Lower leg skin (tissue), 4 donors: ENCODE measurements at regions not wholly inside any gene's neighbourhood (a gene's known extent, or its start where the extent isn't known, plus 50 kb on each side); places are given as distances from the start of the nearest gene placed in this dataset.

Experiments used
- DNase-seq, 2 donors: peaks; one replicate each; pipeline ENCODE4 v3.0.0-alpha.2; 2019; ENCODE audit warnings: low spot score in 2 of 2
- H3K4me3 ChIP-seq: fragments of 200-600 bp; sonication (generic); 2 replicates; pipeline ENCODE4 v1.5.1; 2017; ENCODE audit warnings: mild to moderate bottlenecking, low read depth; ENCODE audit not compliant: poor library complexity, severe bottlenecking
- CTCF ChIP-seq, 3 donors: fragments of 450-650 bp; IDR thresholded peaks; one replicate each; pipeline ENCODE4 v1.5.1; 2016; ENCODE audit warnings: antibody characterized with exemption in 3 of 3, mild to moderate bottlenecking in 3 of 3, moderate library complexity in 2 of 3
- POLR2A ChIP-seq, 2 donors: fragments of 450-650 bp; IDR thresholded peaks; one replicate each; pipeline ENCODE4 v1.6.1; 2016 to 2017; ENCODE audit warnings: antibody characterized with exemption in 2 of 2, mild to moderate bottlenecking in 1 of 2, moderate library complexity in 1 of 2
- WGBS, 2 donors: methylation state at CpG; one replicate each; pipeline ENCODE4 v1.1.5; 2018; 5-methylcytosine and 5-hydroxymethylcytosine counted together
- intact Hi-C: fragments of 100-400 bp; cut with DNase I; formaldehyde crosslinking; loops from one replicate; pipeline ENCODE4 v1.15.0; 2023; ENCODE audit warnings: low total_unique reads

DNA sequence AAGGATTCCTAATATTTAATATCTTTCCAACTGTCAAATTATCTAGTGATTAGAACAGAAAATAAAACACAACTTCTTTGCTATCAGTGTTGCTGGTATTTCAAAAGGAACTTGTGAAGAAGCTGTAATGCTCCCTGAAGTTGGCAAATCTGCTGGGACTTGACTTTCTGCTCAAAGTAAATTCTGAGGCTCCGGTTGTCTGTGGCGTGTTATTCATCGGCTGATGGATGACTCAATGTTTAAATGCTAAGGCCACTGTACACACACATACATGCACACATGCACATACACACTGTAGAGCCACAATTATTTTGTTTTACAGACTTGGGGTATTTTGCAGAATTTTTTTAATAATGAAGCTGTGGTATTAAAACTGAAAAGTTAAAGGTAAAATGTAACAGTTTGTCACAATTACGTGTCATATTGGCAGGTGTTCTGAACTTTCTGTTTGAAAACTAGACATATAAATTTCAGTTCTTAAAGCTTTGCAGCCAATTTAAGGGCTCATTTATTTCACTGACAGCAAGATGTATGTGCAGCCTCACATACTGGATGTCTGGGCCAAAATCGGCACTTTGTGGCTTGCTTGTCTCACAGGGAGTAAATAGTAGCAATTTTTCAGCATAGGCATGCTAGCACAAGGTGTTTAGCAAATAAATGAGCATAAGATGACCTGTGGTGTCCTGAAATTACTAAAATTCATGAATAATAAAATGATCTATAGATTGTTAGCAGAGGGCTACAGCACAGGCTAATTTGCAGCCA is 1691.7 kb upstream of the PCDH20 start:
- DNase-seq: no peak
- H3K4me3 ChIP-seq: no peak overlapping the region
- intact Hi-C loops: no loop called here
- WGBS, 2 donors: 34 to 44% methylated on average over 5 of the region's 5 CpGs
- TF ChIP-seq CTCF (IDR thresholded peaks at IDR 0.05) (no peak), POLR2A (IDR thresholded peaks at IDR 0.05) (no peak)

DNA sequence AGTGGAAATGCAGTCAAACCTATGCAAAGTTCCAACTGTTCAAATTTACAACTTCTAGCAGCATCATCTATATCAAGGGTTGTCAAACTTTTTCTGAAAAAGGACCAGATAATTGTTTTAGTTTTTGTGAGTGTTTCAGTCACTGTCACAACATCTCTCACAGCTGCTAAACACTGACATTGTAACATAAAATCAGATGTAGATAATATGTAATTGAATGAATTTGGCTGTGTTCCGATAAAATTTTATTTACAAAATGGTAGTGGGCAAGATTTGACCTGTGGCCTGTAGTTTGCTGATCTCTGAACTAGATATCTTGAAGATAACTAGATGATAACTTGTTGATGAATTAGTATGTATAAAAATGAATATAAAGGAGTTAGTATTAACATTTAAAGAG is 1679.1 kb upstream of the PCDH20 start:
- intact Hi-C loops: no loop called here
- 83 to 98% methylated on average over 1 of the region's 1 CpG for WGBS, 2 donors
- no peak for DNase-seq
- H3K4me3 ChIP-seq: no peak overlapping the region
- TF ChIP-seq CTCF (IDR thresholded peaks at IDR 0.05): no peak
- TF ChIP-seq POLR2A (IDR thresholded peaks at IDR 0.05): no peak

DNA sequence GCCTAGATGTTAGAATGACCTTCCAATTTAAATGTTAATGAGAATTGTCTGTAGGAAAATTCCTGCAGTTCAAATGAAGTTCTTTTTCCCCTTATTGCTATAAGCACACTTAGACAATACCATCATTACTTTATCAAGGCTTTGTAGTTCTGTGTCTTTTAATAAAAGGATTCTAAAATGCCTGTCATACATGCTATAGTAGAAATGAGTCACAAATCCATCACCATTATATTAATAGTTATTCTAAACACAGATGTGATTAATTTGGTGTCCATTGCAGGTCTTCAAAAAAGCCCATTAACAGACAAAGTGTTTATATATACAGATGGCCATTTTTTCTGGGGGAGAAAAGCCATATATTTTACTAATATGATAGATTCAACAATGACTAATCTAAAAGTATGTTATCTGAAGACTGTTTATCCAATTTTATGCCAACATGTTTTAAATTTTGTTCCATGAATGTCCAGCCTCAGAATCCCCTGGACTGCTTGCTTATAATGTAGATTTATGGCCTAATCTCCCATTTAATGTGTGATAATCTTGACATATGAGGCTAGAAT is 1678.3 kb upstream of the PCDH20 start:
- intact Hi-C loops: no loop called here
- no peak overlapping the region for H3K4me3 ChIP-seq
- DNase-seq: no peak
- TF ChIP-seq POLR2A (IDR thresholded peaks at IDR 0.05) (no peak), CTCF (IDR thresholded peaks at IDR 0.05) (no peak)

DNA sequence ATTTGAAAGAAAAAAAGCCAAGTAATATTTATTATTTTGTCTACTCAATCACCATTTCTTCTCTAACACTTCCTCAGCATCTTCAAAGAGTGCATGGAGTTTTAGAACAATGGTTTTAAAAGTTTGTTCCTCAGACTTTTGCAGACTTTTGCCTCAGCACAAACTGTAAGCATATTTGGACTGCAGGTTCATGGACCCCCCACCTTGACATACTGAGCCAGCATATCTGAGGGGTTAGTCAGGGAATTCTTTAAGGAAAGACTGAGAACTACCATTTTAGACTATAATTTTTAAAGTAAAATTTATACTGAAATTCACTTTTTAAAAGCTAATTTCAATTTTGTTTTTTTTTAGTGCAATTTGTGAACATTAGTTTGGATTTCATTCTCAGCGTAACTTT is 1676.8 kb upstream of the PCDH20 start:
- TF ChIP-seq CTCF (IDR thresholded peaks at IDR 0.05) (no peak), POLR2A (IDR thresholded peaks at IDR 0.05) (no peak)
- H3K4me3 ChIP-seq: no peak overlapping the region
- 95 to 98% methylated on average over 1 of the region's 1 CpG for WGBS, 2 donors
- intact Hi-C loops: no loop called here
- DNase-seq: no peak

DNA sequence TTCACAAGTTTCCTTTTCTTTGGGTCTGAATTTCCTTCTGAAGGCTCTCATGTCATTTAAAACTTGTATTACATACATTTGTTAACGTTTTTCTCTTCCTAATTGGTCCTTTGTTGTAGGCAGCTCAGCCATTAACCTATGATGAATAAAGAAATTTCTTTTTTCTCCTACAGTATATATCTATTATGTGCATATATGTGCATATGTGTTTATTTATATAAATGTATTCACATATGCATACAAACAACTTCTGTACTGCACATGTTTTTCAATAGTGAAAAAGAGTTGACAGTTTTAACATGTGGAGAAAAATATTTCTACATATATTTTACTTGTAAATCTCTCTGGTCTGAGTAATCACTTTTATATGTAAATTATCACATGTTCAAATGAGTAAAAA is 1674.9 kb upstream of the PCDH20 start:
- no peak for DNase-seq
- no peak for TF ChIP-seq CTCF (IDR thresholded peaks at IDR 0.05)
- no peak for TF ChIP-seq POLR2A (IDR thresholded peaks at IDR 0.05)
- intact Hi-C loops: no loop called here
- 35 to 38% methylated on average over 1 of the region's 1 CpG for WGBS, 2 donors
- H3K4me3 ChIP-seq: no peak overlapping the region

DNA sequence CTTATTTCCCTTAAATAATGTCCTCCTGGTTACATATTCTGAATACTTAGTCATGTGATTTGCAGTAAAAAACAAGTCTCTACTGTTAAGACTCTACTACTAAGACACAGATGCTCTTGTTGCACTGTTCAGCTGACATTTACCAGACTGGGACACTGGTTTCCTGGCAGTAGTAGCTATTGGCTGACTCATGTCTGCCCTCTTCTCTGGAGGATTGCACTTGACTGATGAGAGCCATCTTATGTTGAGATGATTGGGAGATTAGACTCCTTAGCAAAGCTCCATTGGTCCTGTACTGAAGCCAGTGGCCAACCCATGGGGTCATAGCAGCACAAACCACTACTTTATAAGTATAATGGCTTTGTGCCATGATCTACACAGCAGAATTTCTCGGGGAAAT is 1672.6 kb upstream of the PCDH20 start:
- WGBS, 2 donors: 77 to 95% methylated on average over 1 of the region's 1 CpG
- no peak for DNase-seq
- TF ChIP-seq POLR2A (IDR thresholded peaks at IDR 0.05): no peak
- TF ChIP-seq CTCF (IDR thresholded peaks at IDR 0.05): no peak
- H3K4me3 ChIP-seq: no peak overlapping the region
- intact Hi-C loops: no loop called here
